ENCODE measurements at regions not wholly inside any gene's neighbourhood (a gene's known extent, or its start where the extent isn't known, plus 50 kb on each side); places are given as distances from the start of the nearest gene placed in this dataset.

- no peak for TF ChIP-seq CEBPB (IDR thresholded peaks at IDR 0.05)
- TF ChIP-seq YY1 (IDR thresholded peaks at IDR 0.05; ENCODE audit: low read depth), result no peak
- no peak for TF ChIP-seq RAD21 (IDR thresholded peaks at IDR 0.05; ENCODE audit: low read depth)
- no peak for TF ChIP-seq TEAD4 (IDR thresholded peaks at IDR 0.05)
- no peak for TF ChIP-seq USF1 (IDR thresholded peaks at IDR 0.05)
- TF ChIP-seq FOXM1 (IDR thresholded peaks at IDR 0.05; ENCODE audit: borderline replicate concordance, low read depth), result no peak
- TF ChIP-seq EP300 (IDR thresholded peaks at IDR 0.05; ENCODE audit: borderline replicate concordance), result no peak
- TF ChIP-seq, protein P1, sequence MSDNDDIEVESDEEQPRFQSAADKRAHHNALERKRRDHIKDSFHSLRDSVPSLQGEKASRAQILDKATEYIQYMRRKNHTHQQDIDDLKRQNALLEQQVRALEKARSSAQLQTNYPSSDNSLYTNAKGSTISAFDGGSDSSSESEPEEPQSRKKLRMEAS (IDR thresholded peaks at IDR 0.05), result no peak
- no peak for TF ChIP-seq CREB1 (IDR thresholded peaks at IDR 0.05; ENCODE audit: low read depth)
- TF ChIP-seq TAF1 (IDR thresholded peaks at IDR 0.05; ENCODE audit: low read depth), result no peak
- TF ChIP-seq ZBTB7A (IDR thresholded peaks at IDR 0.05; ENCODE audit: low read depth), result no peak
- TF ChIP-seq REST (IDR thresholded peaks at IDR 0.05; ENCODE audit: low read depth), result no peak
- no peak for TF ChIP-seq TCF12 (IDR thresholded peaks at IDR 0.05; ENCODE audit: low read depth)
- no peak for TF ChIP-seq EGR1 (IDR thresholded peaks at IDR 0.05)
- no peak for TF ChIP-seq NFIC (IDR thresholded peaks at IDR 0.05)
Measured at GRCh38 chr3:165378761-165379160, 182.6 kb upstream of the SLITRK3 start.

DNA sequence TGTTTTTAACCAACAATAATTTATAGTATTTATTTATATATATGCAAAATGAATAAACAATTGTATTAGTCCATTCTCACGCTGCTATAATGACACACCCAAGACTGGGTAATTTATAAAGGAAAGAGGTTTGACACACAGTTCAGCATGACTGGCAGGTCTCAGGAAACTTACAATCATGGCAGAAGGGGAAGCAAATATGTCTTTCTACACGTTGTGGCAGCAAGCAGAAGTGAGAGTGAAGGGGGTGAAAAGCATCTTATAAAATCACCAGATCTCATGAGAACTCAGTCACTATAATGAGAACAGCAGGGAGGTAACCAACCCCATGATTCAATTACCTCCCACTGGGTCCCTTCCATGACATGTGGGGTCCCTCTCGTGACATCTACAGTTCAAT, 162.8 kb upstream of the SLITRK3 start:
- TF ChIP-seq FOXM1 (IDR thresholded peaks at IDR 0.05; ENCODE audit: borderline replicate concordance, low read depth), result no peak
- TF ChIP-seq TCF12 (IDR thresholded peaks at IDR 0.05; ENCODE audit: low read depth), result no peak
- TF ChIP-seq ZBTB7A (IDR thresholded peaks at IDR 0.05; ENCODE audit: low read depth), result no peak
- TF ChIP-seq NFIC (IDR thresholded peaks at IDR 0.05), result no peak
- no peak for TF ChIP-seq RAD21 (IDR thresholded peaks at IDR 0.05; ENCODE audit: low read depth)
- TF ChIP-seq TEAD4 (IDR thresholded peaks at IDR 0.05), result no peak
- TF ChIP-seq TAF1 (IDR thresholded peaks at IDR 0.05; ENCODE audit: low read depth), result no peak

- TF ChIP-seq, protein P1 (IDR thresholded peaks at IDR 0.05), result no peak
- TF ChIP-seq EGR1 (IDR thresholded peaks at IDR 0.05) (no peak), RAD21 (IDR thresholded peaks at IDR 0.05; ENCODE audit: low read depth) (no peak), TCF12 (IDR thresholded peaks at IDR 0.05; ENCODE audit: low read depth) (no peak), NFIC (IDR thresholded peaks at IDR 0.05) (no peak), ZBTB7A (IDR thresholded peaks at IDR 0.05; ENCODE audit: low read depth) (no peak), REST (IDR thresholded peaks at IDR 0.05; ENCODE audit: low read depth) (no peak), TAF1 (IDR thresholded peaks at IDR 0.05; ENCODE audit: low read depth) (no peak), CREB1 (IDR thresholded peaks at IDR 0.05; ENCODE audit: low read depth) (no peak), FOXM1 (IDR thresholded peaks at IDR 0.05; ENCODE audit: borderline replicate concordance, low read depth) (no peak), CEBPB (IDR thresholded peaks at IDR 0.05) (no peak), TEAD4 (IDR thresholded peaks at IDR 0.05) (no peak), YY1 (IDR thresholded peaks at IDR 0.05; ENCODE audit: low read depth) (no peak), USF1 (IDR thresholded peaks at IDR 0.05) (no peak), EP300 (IDR thresholded peaks at IDR 0.05; ENCODE audit: borderline replicate concordance) (no peak)
Measured at GRCh38 chr3:165355316-165355715, 159.1 kb upstream of the SLITRK3 start.

- TF ChIP-seq, protein P1 (IDR thresholded peaks at IDR 0.05), result no peak
- TF ChIP-seq NFIC (IDR thresholded peaks at IDR 0.05), result no peak
- TF ChIP-seq CREB1 (IDR thresholded peaks at IDR 0.05; ENCODE audit: low read depth), result no peak
- TF ChIP-seq ZBTB7A (IDR thresholded peaks at IDR 0.05; ENCODE audit: low read depth), result no peak
- no peak for TF ChIP-seq REST (IDR thresholded peaks at IDR 0.05; ENCODE audit: low read depth)
- TF ChIP-seq TCF12 (IDR thresholded peaks at IDR 0.05; ENCODE audit: low read depth), result no peak
- TF ChIP-seq USF1 (IDR thresholded peaks at IDR 0.05), result no peak
- TF ChIP-seq EP300 (IDR thresholded peaks at IDR 0.05; ENCODE audit: borderline replicate concordance), result no peak
- TF ChIP-seq YY1 (IDR thresholded peaks at IDR 0.05; ENCODE audit: low read depth), result no peak
- TF ChIP-seq TAF1 (IDR thresholded peaks at IDR 0.05; ENCODE audit: low read depth), result no peak
- no peak for TF ChIP-seq FOXM1 (IDR thresholded peaks at IDR 0.05; ENCODE audit: borderline replicate concordance, low read depth)
- no peak for TF ChIP-seq CEBPB (IDR thresholded peaks at IDR 0.05)
- no peak for TF ChIP-seq TEAD4 (IDR thresholded peaks at IDR 0.05)
- TF ChIP-seq EGR1 (IDR thresholded peaks at IDR 0.05), result no peak
- no peak for TF ChIP-seq RAD21 (IDR thresholded peaks at IDR 0.05; ENCODE audit: low read depth)
Measured at GRCh38 chr3:165347526-165347925, 151.3 kb upstream of the SLITRK3 start.

Measured in Ishikawa (cell line).